Neural cell (in vitro differentiated cells): ENCODE measurements at regions not wholly inside any gene's neighbourhood (a gene's known extent, or its start where the extent isn't known, plus 50 kb on each side); places are given as distances from the start of the nearest gene placed in this dataset.

Source experiments
- POLR2AphosphoS5 ChIP-seq: IDR thresholded peaks from 2 replicates; pipeline ENCODE4 v1.6.1; 2012
- TAF1 ChIP-seq: IDR thresholded peaks from 2 replicates; pipeline ENCODE4 v1.6.1; 2012; ENCODE audit warnings: low read depth
- TF ChIP-seq, protein P1 (sequence below): fragments of 450-650 bp; IDR thresholded peaks from 2 replicates; pipeline ENCODE4 v1.5.1; 2014; ENCODE audit warnings: antibody characterized with exemption, mild to moderate bottlenecking, moderate library complexity; ENCODE audit not compliant: poor library complexity, severe bottlenecking

- TF ChIP-seq TAF1 (no peak), POLR2AphosphoS5 (no peak)
- TF ChIP-seq, protein P1, sequence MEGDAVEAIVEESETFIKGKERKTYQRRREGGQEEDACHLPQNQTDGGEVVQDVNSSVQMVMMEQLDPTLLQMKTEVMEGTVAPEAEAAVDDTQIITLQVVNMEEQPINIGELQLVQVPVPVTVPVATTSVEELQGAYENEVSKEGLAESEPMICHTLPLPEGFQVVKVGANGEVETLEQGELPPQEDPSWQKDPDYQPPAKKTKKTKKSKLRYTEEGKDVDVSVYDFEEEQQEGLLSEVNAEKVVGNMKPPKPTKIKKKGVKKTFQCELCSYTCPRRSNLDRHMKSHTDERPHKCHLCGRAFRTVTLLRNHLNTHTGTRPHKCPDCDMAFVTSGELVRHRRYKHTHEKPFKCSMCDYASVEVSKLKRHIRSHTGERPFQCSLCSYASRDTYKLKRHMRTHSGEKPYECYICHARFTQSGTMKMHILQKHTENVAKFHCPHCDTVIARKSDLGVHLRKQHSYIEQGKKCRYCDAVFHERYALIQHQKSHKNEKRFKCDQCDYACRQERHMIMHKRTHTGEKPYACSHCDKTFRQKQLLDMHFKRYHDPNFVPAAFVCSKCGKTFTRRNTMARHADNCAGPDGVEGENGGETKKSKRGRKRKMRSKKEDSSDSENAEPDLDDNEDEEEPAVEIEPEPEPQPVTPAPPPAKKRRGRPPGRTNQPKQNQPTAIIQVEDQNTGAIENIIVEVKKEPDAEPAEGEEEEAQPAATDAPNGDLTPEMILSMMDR, result no peak
Measured at GRCh38 chr3:127102587-127102986, 90.3 kb upstream of the PRR23E start.
